ENCODE measurements at regions not wholly inside any gene's neighbourhood (a gene's known extent, or its start where the extent isn't known, plus 50 kb on each side); places are given as distances from the start of the nearest gene placed in this dataset.

DNA sequence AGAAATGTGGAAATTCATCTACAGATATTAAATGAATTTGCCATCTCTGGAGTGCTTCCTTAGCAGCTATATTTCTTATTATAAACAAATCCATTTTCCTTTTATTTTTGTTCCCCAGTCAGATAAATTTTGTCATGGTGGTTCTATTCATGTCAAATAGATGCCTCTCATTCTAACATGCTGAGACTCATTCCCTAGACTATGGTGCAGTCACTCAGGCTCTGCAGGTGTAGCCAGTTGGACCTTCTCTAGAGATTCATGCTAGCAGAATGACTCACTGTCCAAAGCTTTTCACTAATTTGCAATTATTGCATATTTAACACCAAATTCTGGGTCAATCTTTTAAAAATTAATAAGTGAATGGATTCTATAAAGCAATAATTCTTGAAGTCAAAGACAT, 1392.7 kb downstream of the PCDH7 start:
- DNase-seq, result no peak
- no peak overlapping the region for H3K27ac Mint-ChIP-seq
- no peaks in the 10 kb centered on the region for H3K4me1 Mint-ChIP-seq
- no peak for ATAC-seq (replicated peaks in 1 of 4)
- no peak overlapping the region for H3K4me3 Mint-ChIP-seq
- Histone ChIP-seq H3K4me3 (ENCODE audit: control insufficient read depth in 1 of 2, extremely low read depth in 1 of 2, low read length in 1 of 2) (no peak overlapping the region), H3K9me3 (no peaks in the 10 kb centered on the region), H3K4me1 (ENCODE audit: control insufficient read depth in 1 of 2, extremely low read depth in 1 of 2, insufficient read depth in 2 of 2, low read length in 2 of 2) (no peaks in the 10 kb centered on the region), H3K27me3 (replicated peaks in 1 of 2; ENCODE audit: control insufficient read depth in 2 of 2, extremely low read depth in 1 of 2, insufficient read depth in 2 of 2, low read length in 1 of 2) (no peaks in the 10 kb centered on the region), H3K36me3 (ENCODE audit: control insufficient read depth in 2 of 2, extremely low read depth in 1 of 2, insufficient read depth in 1 of 2, low read length in 1 of 2) (no peaks in the 10 kb centered on the region), H3K27ac (ENCODE audit: low read length) (no peak overlapping the region)
- peaks cover 6 to 11% (median 8%) of the 10 kb centered on the region in 3 donors for H3K9me3 Mint-ChIP-seq
- H3K36me3 Mint-ChIP-seq, result no peaks in the 10 kb centered on the region
- ChIA-PET CTCF (no interaction called here), POLR2A (no interaction called here)
- H3K27me3 Mint-ChIP-seq, result no peaks in the 10 kb centered on the region

- 57% methylated on average over 1 of the region's 3 CpGs for WGBS (ENCODE audit: insufficient coverage)
- Mint-ChIP-seq H3K27ac (no peak overlapping the region), H3K4me3 (no peak overlapping the region), H3K9me3 (peaks cover 4 to 11% (median 6%) of the 10 kb centered on the region in 3 donors), H3K36me3 (no peaks in the 10 kb centered on the region), H3K27me3 (no peaks in the 10 kb centered on the region), H3K4me1 (no peaks in the 10 kb centered on the region)
- H3K4me1 ChIP-seq (ENCODE audit: control insufficient read depth in 1 of 2, extremely low read depth in 1 of 2, insufficient read depth in 2 of 2, low read length in 2 of 2), result no peaks in the 10 kb centered on the region
- CTCF ChIA-PET, result no interaction called here
- no peak overlapping the region for H3K27ac ChIP-seq (ENCODE audit: low read length)
- no peaks in the 10 kb centered on the region for H3K27me3 ChIP-seq (replicated peaks in 1 of 2; ENCODE audit: control insufficient read depth in 2 of 2, extremely low read depth in 1 of 2, insufficient read depth in 2 of 2, low read length in 1 of 2)
- no peaks in the 10 kb centered on the region for H3K36me3 ChIP-seq (ENCODE audit: control insufficient read depth in 2 of 2, extremely low read depth in 1 of 2, insufficient read depth in 1 of 2, low read length in 1 of 2)
- ATAC-seq (replicated peaks in 1 of 4) (no peak), DNase-seq (no peak)
- POLR2A ChIA-PET, result no interaction called here
- no peak overlapping the region for H3K4me3 ChIP-seq (ENCODE audit: control insufficient read depth in 1 of 2, extremely low read depth in 1 of 2, low read length in 1 of 2)
- H3K9me3 ChIP-seq, result no peaks in the 10 kb centered on the region
Observed at GRCh38 chr4:32117693-32118092, 1397.5 kb downstream of the PCDH7 start.

DNA sequence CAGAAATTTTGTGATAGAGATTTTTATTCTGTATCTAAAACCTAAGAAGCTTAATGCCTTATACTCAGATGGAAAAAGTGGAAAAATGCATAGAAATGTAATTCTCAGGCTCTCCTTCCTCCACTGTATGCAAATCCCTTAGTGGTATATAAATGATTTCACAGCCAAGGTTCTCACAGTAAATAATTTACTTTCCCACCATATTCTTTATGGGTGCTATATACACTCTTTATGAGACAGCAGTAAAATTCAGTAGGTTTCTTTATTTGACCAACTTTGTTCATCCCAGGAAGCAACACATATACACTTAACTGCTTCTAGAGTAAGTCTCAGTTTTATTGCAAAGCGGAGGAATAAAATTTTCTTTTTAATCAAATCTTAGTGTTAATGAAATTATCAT, 1399.7 kb downstream of the PCDH7 start:
- H3K36me3 ChIP-seq (ENCODE audit: control insufficient read depth in 2 of 2, extremely low read depth in 1 of 2, insufficient read depth in 1 of 2, low read length in 1 of 2), result no peaks in the 10 kb centered on the region
- H3K27ac ChIP-seq (ENCODE audit: low read length), result no peak overlapping the region
- no peaks in the 10 kb centered on the region for H3K9me3 ChIP-seq
- ATAC-seq (replicated peaks in 1 of 4), result no peak
- no peaks in the 10 kb centered on the region for H3K27me3 ChIP-seq (replicated peaks in 1 of 2; ENCODE audit: control insufficient read depth in 2 of 2, extremely low read depth in 1 of 2, insufficient read depth in 2 of 2, low read length in 1 of 2)
- no peak overlapping the region for H3K4me3 ChIP-seq (ENCODE audit: control insufficient read depth in 1 of 2, extremely low read depth in 1 of 2, low read length in 1 of 2)
- Mint-ChIP-seq H3K27me3 (no peaks in the 10 kb centered on the region), H3K9me3 (peaks cover 10 to 18% (median 16%) of the 10 kb centered on the region in 3 donors), H3K36me3 (no peaks in the 10 kb centered on the region), H3K27ac (no peak overlapping the region), H3K4me3 (no peak overlapping the region), H3K4me1 (no peaks in the 10 kb centered on the region)
- POLR2A ChIA-PET, result no interaction called here
- H3K4me1 ChIP-seq (ENCODE audit: control insufficient read depth in 1 of 2, extremely low read depth in 1 of 2, insufficient read depth in 2 of 2, low read length in 2 of 2), result no peaks in the 10 kb centered on the region
- no CpG with 5 or more reads among the region's 1 CpG for WGBS (ENCODE audit: insufficient coverage)
- CTCF ChIA-PET, result no interaction called here
- DNase-seq, result no peak

DNA sequence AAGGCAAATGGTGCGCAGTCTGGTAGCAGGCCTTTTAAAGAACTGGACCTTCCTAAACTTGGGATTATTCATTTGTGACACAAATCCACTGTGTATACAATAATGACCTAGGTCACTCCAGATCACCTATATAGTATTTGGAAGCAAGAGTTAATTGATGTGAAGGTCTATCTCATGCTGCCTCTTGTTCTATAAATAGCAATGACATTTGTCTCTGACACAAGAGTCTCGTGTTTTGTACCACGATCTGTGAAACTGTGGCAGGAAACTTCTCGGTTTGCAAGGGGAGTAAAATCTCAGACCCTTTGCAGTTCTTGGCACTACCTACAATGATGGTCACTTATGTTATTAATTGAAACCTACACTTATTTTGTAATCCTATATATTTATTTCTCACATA, 1408.4 kb downstream of the PCDH7 start:
- no peak for ATAC-seq (replicated peaks in 1 of 4)
- H3K4me3 ChIP-seq (ENCODE audit: control insufficient read depth in 1 of 2, extremely low read depth in 1 of 2, low read length in 1 of 2), result no peak overlapping the region
- no peak overlapping the region for H3K27ac ChIP-seq (ENCODE audit: low read length)
- Mint-ChIP-seq H3K9me3 (peaks cover 12 to 28% (median 26%) of the 10 kb centered on the region in 3 donors), H3K36me3 (no peaks in the 10 kb centered on the region), H3K4me1 (no peaks in the 10 kb centered on the region), H3K27me3 (no peaks in the 10 kb centered on the region), H3K4me3 (no peak overlapping the region), H3K27ac (no peak overlapping the region)
- no peak for DNase-seq
- CTCF ChIA-PET, result no interaction called here
- POLR2A ChIA-PET, result no interaction called here
- peaks cover 3% of the 10 kb centered on the region for H3K9me3 ChIP-seq
- WGBS (ENCODE audit: insufficient coverage), result no CpG with 5 or more reads among the region's 4 CpGs
- H3K36me3 ChIP-seq (ENCODE audit: control insufficient read depth in 2 of 2, extremely low read depth in 1 of 2, insufficient read depth in 1 of 2, low read length in 1 of 2), result no peaks in the 10 kb centered on the region
- no peaks in the 10 kb centered on the region for H3K27me3 ChIP-seq (replicated peaks in 1 of 2; ENCODE audit: control insufficient read depth in 2 of 2, extremely low read depth in 1 of 2, insufficient read depth in 2 of 2, low read length in 1 of 2)
- no peaks in the 10 kb centered on the region for H3K4me1 ChIP-seq (ENCODE audit: control insufficient read depth in 1 of 2, extremely low read depth in 1 of 2, insufficient read depth in 2 of 2, low read length in 2 of 2)

DNA sequence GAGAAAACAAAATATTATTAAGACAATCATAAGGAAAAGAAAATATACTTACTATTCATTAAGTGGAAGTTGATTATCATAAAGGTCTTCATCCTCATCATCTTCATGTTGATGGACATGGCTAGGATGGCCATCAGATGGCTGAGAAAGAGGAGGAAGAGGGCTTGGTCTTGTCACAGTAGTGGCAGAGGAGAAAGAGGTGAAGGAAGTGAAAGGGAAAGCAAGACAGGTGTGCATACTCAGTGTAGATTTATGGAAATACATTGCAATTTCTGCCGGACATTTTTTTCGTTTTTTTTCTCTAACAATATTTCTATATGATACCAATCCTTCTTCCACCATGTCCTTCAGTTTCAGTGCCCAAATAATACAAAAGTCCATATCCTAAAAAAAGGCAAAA, 1409.8 kb downstream of the PCDH7 start:
- CTCF ChIA-PET, result no interaction called here
- no peak overlapping the region for H3K4me3 Mint-ChIP-seq
- H3K36me3 ChIP-seq (ENCODE audit: control insufficient read depth in 2 of 2, extremely low read depth in 1 of 2, insufficient read depth in 1 of 2, low read length in 1 of 2), result no peaks in the 10 kb centered on the region
- H3K27ac Mint-ChIP-seq, result no peak overlapping the region
- H3K4me1 ChIP-seq (ENCODE audit: control insufficient read depth in 1 of 2, extremely low read depth in 1 of 2, insufficient read depth in 2 of 2, low read length in 2 of 2), result no peaks in the 10 kb centered on the region
- H3K27ac ChIP-seq (ENCODE audit: low read length), result no peak overlapping the region
- H3K27me3 ChIP-seq (replicated peaks in 1 of 2; ENCODE audit: control insufficient read depth in 2 of 2, extremely low read depth in 1 of 2, insufficient read depth in 2 of 2, low read length in 1 of 2), result no peaks in the 10 kb centered on the region
- no CpG with 5 or more reads among the region's 2 CpGs for WGBS (ENCODE audit: insufficient coverage)
- H3K9me3 ChIP-seq, result peaks cover 3% of the 10 kb centered on the region
- H3K36me3 Mint-ChIP-seq, result no peaks in the 10 kb centered on the region
- peaks cover 18 to 26% (median 25%) of the 10 kb centered on the region in 3 donors for H3K9me3 Mint-ChIP-seq
- no peaks in the 10 kb centered on the region for H3K27me3 Mint-ChIP-seq
- ATAC-seq (replicated peaks in 1 of 4) (no peak), DNase-seq (no peak)
- H3K4me1 Mint-ChIP-seq, result no peaks in the 10 kb centered on the region
- POLR2A ChIA-PET, result no interaction called here
- H3K4me3 ChIP-seq (ENCODE audit: control insufficient read depth in 1 of 2, extremely low read depth in 1 of 2, low read length in 1 of 2), result no peak overlapping the region

DNA sequence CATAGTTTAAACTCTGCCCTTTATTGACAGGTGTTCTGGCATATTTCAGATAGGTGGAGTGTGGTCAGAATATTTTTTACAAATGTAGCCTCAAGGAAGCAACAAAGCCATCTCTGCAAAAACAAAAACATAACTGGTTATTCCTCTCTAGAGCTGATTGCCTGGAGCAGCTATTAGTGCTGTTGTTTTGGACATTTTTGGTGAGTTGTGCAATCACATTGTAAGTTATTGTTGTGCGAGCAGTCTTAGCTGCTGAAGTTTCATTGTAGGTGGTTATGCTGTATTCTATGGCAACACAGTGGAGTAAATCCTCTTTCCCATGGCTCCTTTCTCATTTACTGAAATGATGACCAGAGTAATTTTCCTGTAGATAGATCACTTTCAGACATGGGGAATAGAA, 1413.0 kb downstream of the PCDH7 start:
- H3K27me3 Mint-ChIP-seq, result no peaks in the 10 kb centered on the region
- no peaks in the 10 kb centered on the region for H3K4me1 ChIP-seq (ENCODE audit: control insufficient read depth in 1 of 2, extremely low read depth in 1 of 2, insufficient read depth in 2 of 2, low read length in 2 of 2)
- H3K4me1 Mint-ChIP-seq, result no peaks in the 10 kb centered on the region
- peaks cover 16 to 25% (median 19%) of the 10 kb centered on the region in 3 donors for H3K9me3 Mint-ChIP-seq
- no peak overlapping the region for H3K27ac ChIP-seq (ENCODE audit: low read length)
- H3K9me3 ChIP-seq, result peaks cover 2% of the 10 kb centered on the region
- no peak overlapping the region for H3K27ac Mint-ChIP-seq
- H3K4me3 Mint-ChIP-seq, result no peak overlapping the region
- no CpG with 5 or more reads among the region's 1 CpG for WGBS (ENCODE audit: insufficient coverage)
- ATAC-seq (replicated peaks in 1 of 4), result no peak
- no peaks in the 10 kb centered on the region for H3K27me3 ChIP-seq (replicated peaks in 1 of 2; ENCODE audit: control insufficient read depth in 2 of 2, extremely low read depth in 1 of 2, insufficient read depth in 2 of 2, low read length in 1 of 2)
- no peaks in the 10 kb centered on the region for H3K36me3 ChIP-seq (ENCODE audit: control insufficient read depth in 2 of 2, extremely low read depth in 1 of 2, insufficient read depth in 1 of 2, low read length in 1 of 2)
- DNase-seq, result no peak
- no peak overlapping the region for H3K4me3 ChIP-seq (ENCODE audit: control insufficient read depth in 1 of 2, extremely low read depth in 1 of 2, low read length in 1 of 2)
- no peaks in the 10 kb centered on the region for H3K36me3 Mint-ChIP-seq
- POLR2A ChIA-PET, result interaction anchor here in 1 of 2 donors (0.8 kb wide), 1 partner anchor 94 kb away, joined by 4 read pairs; no protein-coding TSS in a partner anchor
- CTCF ChIA-PET, result no interaction called here

DNA sequence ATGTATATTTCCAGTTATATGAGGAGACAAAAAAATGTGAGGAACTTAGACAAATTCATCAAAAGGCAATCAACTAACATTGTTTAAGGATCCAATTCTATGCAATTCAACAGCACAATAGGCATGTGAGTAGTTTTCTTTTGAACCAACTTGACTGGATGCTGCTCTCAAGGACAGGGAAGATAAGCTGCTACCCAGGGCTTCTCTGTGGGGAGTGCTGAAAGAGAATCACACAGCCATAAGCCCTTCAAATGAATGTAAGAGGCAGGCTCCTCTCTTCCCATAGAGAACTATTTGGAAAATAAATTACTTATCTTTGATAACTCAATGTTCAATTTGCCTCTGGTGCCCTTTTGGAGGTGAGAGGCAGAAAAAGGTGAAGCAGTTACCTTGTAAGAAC, 1413.6 kb downstream of the PCDH7 start:
- DNase-seq, result no peak
- ATAC-seq (replicated peaks in 1 of 4), result no peak
- Histone ChIP-seq H3K27me3 (replicated peaks in 1 of 2; ENCODE audit: control insufficient read depth in 2 of 2, extremely low read depth in 1 of 2, insufficient read depth in 2 of 2, low read length in 1 of 2) (no peaks in the 10 kb centered on the region), H3K9me3 (no peaks in the 10 kb centered on the region), H3K36me3 (ENCODE audit: control insufficient read depth in 2 of 2, extremely low read depth in 1 of 2, insufficient read depth in 1 of 2, low read length in 1 of 2) (no peaks in the 10 kb centered on the region), H3K4me1 (ENCODE audit: control insufficient read depth in 1 of 2, extremely low read depth in 1 of 2, insufficient read depth in 2 of 2, low read length in 2 of 2) (no peaks in the 10 kb centered on the region), H3K4me3 (ENCODE audit: control insufficient read depth in 1 of 2, extremely low read depth in 1 of 2, low read length in 1 of 2) (no peak overlapping the region), H3K27ac (ENCODE audit: low read length) (no peak overlapping the region)
- no peak overlapping the region for H3K27ac Mint-ChIP-seq
- H3K27me3 Mint-ChIP-seq, result no peaks in the 10 kb centered on the region
- H3K4me3 Mint-ChIP-seq, result no peak overlapping the region
- no peaks in the 10 kb centered on the region for H3K36me3 Mint-ChIP-seq
- H3K9me3 Mint-ChIP-seq, result peaks cover 15 to 25% (median 20%) of the 10 kb centered on the region in 3 donors
- H3K4me1 Mint-ChIP-seq, result no peaks in the 10 kb centered on the region
- CTCF ChIA-PET, result no interaction called here
- POLR2A ChIA-PET, result no interaction called here
